ENCODE measurements at regions not wholly inside any gene's neighbourhood (a gene's known extent, or its start where the extent isn't known, plus 50 kb on each side); places are given as distances from the start of the nearest gene placed in this dataset.

- ChIA-PET CTCF (no interaction called here), POLR2A (no interaction called here)
- peaks cover 6% of the 10 kb centered on the region; the same call in 1 of the 2 replicates for H3K9me3 ChIP-seq (ENCODE audit: control insufficient read depth, insufficient read depth, low read length)
Measured at GRCh38 chr10:83310688-83311087, 828.6 kb upstream of the GHITM start.

DNA sequence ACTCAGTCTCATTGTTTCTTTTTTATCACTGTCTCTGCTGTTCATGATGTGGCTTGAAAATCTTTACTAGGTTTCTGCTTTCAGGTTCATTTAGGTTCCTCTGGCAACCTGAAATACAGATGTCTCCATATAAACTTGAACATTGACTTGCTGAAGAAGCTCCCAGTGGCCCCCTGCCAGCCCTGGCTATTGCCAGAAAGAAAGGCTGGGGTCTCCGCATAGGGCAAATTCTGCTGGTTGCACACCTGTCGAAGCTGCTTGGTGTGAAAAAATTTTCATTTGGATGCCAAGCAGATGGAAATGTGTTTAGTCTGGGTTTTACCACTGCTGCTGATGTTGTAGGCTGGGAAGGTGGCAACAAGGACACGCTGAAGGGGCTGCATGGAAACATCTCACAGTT lies 826.7 kb upstream of the GHITM start:
- H3K27ac ChIP-seq (ENCODE audit: low read depth, low read length) = no peak overlapping the region
- TF ChIP-seq, protein P1, sequence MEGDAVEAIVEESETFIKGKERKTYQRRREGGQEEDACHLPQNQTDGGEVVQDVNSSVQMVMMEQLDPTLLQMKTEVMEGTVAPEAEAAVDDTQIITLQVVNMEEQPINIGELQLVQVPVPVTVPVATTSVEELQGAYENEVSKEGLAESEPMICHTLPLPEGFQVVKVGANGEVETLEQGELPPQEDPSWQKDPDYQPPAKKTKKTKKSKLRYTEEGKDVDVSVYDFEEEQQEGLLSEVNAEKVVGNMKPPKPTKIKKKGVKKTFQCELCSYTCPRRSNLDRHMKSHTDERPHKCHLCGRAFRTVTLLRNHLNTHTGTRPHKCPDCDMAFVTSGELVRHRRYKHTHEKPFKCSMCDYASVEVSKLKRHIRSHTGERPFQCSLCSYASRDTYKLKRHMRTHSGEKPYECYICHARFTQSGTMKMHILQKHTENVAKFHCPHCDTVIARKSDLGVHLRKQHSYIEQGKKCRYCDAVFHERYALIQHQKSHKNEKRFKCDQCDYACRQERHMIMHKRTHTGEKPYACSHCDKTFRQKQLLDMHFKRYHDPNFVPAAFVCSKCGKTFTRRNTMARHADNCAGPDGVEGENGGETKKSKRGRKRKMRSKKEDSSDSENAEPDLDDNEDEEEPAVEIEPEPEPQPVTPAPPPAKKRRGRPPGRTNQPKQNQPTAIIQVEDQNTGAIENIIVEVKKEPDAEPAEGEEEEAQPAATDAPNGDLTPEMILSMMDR (IDR thresholded peaks at IDR 0.05; ENCODE audit: low read depth, low read length) = no peak
- no peak overlapping the region for H3K4me3 ChIP-seq (ENCODE audit: low read depth, low read length)
- DNase-seq (ENCODE audit: low read depth, low spot score) = no peak
- ChIA-PET POLR2A (no interaction called here), CTCF (no interaction called here)
- no peaks in the 10 kb centered on the region for H3K27me3 ChIP-seq (ENCODE audit: control insufficient read depth, insufficient read depth, low read length)
- peaks cover 14% of the 10 kb centered on the region; the same call in 1 of the 2 replicates for H3K9me3 ChIP-seq (ENCODE audit: control insufficient read depth, insufficient read depth, low read length)

More at GRCh38 chr10:83310688-83311087, 828.6 kb upstream of the GHITM start:
- H3K4me3 ChIP-seq (ENCODE audit: low read depth, low read length) = no peak overlapping the region
- no peak overlapping the region for H3K27ac ChIP-seq (ENCODE audit: low read depth, low read length)
- TF ChIP-seq, protein P1 (IDR thresholded peaks at IDR 0.05; ENCODE audit: low read depth, low read length) = no peak
- DNase-seq (ENCODE audit: low read depth, low spot score) = no peak
- H3K27me3 ChIP-seq (ENCODE audit: control insufficient read depth, insufficient read depth, low read length) = no peaks in the 10 kb centered on the region

GRCh38 chr10:83332690-83333089 lies 806.6 kb upstream of the GHITM start:
- H3K9me3 ChIP-seq (ENCODE audit: control insufficient read depth, insufficient read depth, low read length) = peaks cover 7% of the 10 kb centered on the region
- CTCF ChIA-PET = no interaction called here
- DNase-seq (ENCODE audit: low read depth, low spot score) = no peak

GRCh38 chr10:83333566-83333965 lies 805.7 kb upstream of the GHITM start:
- H3K27me3 ChIP-seq (ENCODE audit: control insufficient read depth, insufficient read depth, low read length) = no peaks in the 10 kb centered on the region
- ChIA-PET CTCF (no interaction called here), POLR2A (no interaction called here)
- no peak overlapping the region for H3K4me3 ChIP-seq (ENCODE audit: low read depth, low read length)
- TF ChIP-seq, protein P1 (IDR thresholded peaks at IDR 0.05; ENCODE audit: low read depth, low read length) = no peak
- DNase-seq (ENCODE audit: low read depth, low spot score) = no peak
- no peak overlapping the region for H3K27ac ChIP-seq (ENCODE audit: low read depth, low read length)
- H3K9me3 ChIP-seq (ENCODE audit: control insufficient read depth, insufficient read depth, low read length) = peaks cover 4% of the 10 kb centered on the region; the same call in 1 of the 2 replicates

More at GRCh38 chr10:83332690-83333089, 806.6 kb upstream of the GHITM start:
- no peak overlapping the region for H3K27ac ChIP-seq (ENCODE audit: low read depth, low read length)
- no peaks in the 10 kb centered on the region for H3K27me3 ChIP-seq (ENCODE audit: control insufficient read depth, insufficient read depth, low read length)
- TF ChIP-seq, protein P1 (IDR thresholded peaks at IDR 0.05; ENCODE audit: low read depth, low read length) = no peak
- POLR2A ChIA-PET = no interaction called here
- no peak overlapping the region for H3K4me3 ChIP-seq (ENCODE audit: low read depth, low read length)

GRCh38 chr10:83343676-83344075 lies 795.6 kb upstream of the GHITM start:
- H3K9me3 ChIP-seq (ENCODE audit: control insufficient read depth, insufficient read depth, low read length) = peaks cover 10% of the 10 kb centered on the region
- TF ChIP-seq, protein P1 (IDR thresholded peaks at IDR 0.05; ENCODE audit: low read depth, low read length) = no peak
- no peak overlapping the region for H3K4me3 ChIP-seq (ENCODE audit: low read depth, low read length)
- no peak overlapping the region for H3K27ac ChIP-seq (ENCODE audit: low read depth, low read length)
- no peak for DNase-seq (ENCODE audit: low read depth, low spot score)
- POLR2A ChIA-PET = no interaction called here
- H3K27me3 ChIP-seq (ENCODE audit: control insufficient read depth, insufficient read depth, low read length) = no peaks in the 10 kb centered on the region
- CTCF ChIA-PET = no interaction called here
